ENCODE measurements at regions not wholly inside any gene's neighbourhood (a gene's known extent, or its start where the extent isn't known, plus 50 kb on each side); places are given as distances from the start of the nearest gene placed in this dataset.

DNA sequence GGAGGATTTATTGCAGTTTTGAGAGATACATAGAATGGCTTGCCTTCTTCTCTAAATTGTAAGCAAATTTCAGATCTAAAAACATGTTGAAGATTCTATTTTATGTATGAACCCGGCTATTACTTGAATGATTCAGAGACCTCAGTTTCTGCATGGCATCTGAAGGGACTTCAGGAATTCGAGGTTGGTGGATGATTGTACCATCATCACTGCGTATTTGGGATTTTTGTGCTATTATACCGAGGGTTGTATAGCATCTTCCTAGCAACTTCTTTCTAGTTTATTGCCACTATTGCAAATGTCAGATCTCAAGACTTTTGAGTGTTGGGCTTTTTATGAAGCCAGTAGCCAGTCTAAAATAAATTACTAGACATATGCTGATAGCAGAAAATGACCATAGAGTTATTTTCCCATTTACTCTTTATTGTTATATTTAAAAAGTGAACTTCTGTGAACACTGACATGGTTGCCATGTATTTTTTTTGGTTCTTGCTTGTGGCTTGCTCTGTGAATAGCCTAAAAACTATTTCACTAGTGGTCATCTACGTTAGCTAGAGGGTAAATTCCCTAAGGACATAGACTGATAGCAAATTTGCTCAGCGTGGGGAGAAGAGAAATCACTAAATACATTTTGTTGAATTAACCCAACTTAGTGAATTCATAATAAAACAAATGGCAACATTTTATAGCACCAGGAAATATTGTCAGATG, 70.6 kb upstream of the KLF12 start (continued):
- TF ChIP-seq, protein P1, sequence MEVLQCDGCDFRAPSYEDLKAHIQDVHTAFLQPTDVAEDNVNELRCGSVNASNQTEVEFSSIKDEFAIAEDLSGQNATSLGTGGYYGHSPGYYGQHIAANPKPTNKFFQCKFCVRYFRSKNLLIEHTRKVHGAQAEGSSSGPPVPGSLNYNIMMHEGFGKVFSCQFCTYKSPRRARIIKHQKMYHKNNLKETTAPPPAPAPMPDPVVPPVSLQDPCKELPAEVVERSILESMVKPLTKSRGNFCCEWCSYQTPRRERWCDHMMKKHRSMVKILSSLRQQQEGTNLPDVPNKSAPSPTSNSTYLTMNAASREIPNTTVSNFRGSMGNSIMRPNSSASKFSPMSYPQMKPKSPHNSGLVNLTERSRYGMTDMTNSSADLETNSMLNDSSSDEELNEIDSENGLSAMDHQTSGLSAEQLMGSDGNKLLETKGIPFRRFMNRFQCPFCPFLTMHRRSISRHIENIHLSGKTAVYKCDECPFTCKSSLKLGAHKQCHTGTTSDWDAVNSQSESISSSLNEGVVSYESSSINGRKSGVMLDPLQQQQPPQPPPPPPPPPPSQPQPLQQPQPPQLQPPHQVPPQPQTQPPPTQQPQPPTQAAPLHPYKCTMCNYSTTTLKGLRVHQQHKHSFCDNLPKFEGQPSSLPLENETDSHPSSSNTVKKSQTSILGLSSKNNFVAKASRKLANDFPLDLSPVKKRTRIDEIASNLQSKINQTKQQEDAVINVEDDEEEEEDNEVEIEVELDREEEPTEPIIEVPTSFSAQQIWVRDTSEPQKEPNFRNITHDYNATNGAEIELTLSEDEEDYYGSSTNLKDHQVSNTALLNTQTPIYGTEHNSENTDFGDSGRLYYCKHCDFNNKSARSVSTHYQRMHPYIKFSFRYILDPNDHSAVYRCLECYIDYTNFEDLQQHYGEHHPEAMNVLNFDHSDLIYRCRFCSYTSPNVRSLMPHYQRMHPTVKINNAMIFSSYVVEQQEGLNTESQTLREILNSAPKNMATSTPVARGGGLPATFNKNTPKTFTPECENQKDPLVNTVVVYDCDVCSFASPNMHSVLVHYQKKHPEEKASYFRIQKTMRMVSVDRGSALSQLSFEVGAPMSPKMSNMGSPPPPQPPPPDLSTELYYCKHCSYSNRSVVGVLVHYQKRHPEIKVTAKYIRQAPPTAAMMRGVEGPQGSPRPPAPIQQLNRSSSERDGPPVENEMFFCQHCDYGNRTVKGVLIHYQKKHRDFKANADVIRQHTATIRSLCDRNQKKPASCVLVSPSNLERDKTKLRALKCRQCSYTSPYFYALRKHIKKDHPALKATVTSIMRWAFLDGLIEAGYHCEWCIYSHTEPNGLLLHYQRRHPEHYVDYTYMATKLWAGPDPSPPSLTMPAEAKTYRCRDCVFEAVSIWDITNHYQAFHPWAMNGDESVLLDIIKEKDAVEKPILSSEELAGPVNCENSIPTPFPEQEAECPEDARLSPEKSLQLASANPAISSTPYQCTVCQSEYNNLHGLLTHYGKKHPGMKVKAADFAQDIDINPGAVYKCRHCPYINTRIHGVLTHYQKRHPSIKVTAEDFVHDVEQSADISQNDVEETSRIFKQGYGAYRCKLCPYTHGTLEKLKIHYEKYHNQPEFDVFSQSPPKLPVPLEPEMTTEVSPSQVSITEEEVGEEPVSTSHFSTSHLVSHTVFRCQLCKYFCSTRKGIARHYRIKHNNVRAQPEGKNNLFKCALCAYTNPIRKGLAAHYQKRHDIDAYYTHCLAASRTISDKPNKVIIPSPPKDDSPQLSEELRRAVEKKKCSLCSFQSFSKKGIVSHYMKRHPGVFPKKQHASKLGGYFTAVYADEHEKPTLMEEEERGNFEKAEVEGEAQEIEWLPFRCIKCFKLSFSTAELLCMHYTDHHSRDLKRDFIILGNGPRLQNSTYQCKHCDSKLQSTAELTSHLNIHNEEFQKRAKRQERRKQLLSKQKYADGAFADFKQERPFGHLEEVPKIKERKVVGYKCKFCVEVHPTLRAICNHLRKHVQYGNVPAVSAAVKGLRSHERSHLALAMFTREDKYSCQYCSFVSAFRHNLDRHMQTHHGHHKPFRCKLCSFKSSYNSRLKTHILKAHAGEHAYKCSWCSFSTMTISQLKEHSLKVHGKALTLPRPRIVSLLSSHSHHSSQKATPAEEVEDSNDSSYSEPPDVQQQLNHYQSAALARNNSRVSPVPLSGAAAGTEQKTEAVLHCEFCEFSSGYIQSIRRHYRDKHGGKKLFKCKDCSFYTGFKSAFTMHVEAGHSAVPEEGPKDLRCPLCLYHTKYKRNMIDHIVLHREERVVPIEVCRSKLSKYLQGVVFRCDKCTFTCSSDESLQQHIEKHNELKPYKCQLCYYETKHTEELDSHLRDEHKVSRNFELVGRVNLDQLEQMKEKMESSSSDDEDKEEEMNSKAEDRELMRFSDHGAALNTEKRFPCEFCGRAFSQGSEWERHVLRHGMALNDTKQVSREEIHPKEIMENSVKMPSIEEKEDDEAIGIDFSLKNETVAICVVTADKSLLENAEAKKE (CRISPR knock-in tag; IDR thresholded peaks at IDR 0.05): no peak
- TF ChIP-seq NANOG (IDR thresholded peaks at IDR 0.05; ENCODE audit: borderline replicate concordance) (no peak), ETS1 (IDR thresholded peaks at IDR 0.05) (no peak), POLR2AphosphoS5 (IDR thresholded peaks at IDR 0.05; ENCODE audit: low read depth) (no peak), JUNB (IDR thresholded peaks at IDR 0.05; ENCODE audit: unreplicated experiment) (no peak)
- TF ChIP-seq, protein P2, sequence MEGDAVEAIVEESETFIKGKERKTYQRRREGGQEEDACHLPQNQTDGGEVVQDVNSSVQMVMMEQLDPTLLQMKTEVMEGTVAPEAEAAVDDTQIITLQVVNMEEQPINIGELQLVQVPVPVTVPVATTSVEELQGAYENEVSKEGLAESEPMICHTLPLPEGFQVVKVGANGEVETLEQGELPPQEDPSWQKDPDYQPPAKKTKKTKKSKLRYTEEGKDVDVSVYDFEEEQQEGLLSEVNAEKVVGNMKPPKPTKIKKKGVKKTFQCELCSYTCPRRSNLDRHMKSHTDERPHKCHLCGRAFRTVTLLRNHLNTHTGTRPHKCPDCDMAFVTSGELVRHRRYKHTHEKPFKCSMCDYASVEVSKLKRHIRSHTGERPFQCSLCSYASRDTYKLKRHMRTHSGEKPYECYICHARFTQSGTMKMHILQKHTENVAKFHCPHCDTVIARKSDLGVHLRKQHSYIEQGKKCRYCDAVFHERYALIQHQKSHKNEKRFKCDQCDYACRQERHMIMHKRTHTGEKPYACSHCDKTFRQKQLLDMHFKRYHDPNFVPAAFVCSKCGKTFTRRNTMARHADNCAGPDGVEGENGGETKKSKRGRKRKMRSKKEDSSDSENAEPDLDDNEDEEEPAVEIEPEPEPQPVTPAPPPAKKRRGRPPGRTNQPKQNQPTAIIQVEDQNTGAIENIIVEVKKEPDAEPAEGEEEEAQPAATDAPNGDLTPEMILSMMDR (conservative IDR thresholded peaks at IDR 0.05; ENCODE audit: low read depth in 2 of 2): no peak
